ENCODE measurements at regions not wholly inside any gene's neighbourhood (a gene's known extent, or its start where the extent isn't known, plus 50 kb on each side); places are given as distances from the start of the nearest gene placed in this dataset.
"Not testable (repeated sequence)": the region's sequence is repeated elsewhere in the genome, so short reads cannot be mapped to it uniquely, and the experiment has no call there.

- DNase-seq: no peak
Observed at GRCh38 chr11:90453525-90453924, 230.7 kb upstream of the CHORDC1 start.

GRCh38 chr11:90449606-90450005 is 226.8 kb upstream of the CHORDC1 start:
- DNase-seq: no peak

- DNase-seq: no peak
Observed at GRCh38 chr11:90448256-90448655, 225.4 kb upstream of the CHORDC1 start.

GRCh38 chr11:90447618-90448017 is 224.8 kb upstream of the CHORDC1 start:
- no peak for DNase-seq

DNA sequence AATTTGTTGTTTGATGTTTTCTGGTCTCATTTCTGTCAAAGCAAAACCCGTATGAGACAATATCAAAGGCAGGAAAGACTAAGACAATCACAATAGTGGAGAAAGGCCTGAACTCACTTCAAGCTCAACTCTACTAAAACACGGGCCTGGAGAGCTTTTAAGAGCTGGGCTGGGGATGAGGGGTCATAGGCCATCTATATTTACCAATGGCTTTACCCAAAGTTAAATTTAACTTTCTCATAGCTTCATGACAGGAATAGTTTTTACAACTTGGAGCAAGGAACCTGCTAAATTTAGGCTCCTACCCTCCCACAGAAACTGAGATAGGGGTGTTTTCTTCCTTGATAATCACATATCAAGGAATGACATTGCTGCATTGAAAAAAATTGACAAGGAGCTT is 223.4 kb upstream of the CHORDC1 start:
- DNase-seq: no peak

GRCh38 chr11:90438069-90438468 is 215.2 kb upstream of the CHORDC1 start:
- no peak for DNase-seq

- no peak for DNase-seq
Observed at GRCh38 chr11:90434858-90435257, 212.0 kb upstream of the CHORDC1 start.

- DNase-seq: no peak
Observed at GRCh38 chr11:90428836-90429235, 206.0 kb upstream of the CHORDC1 start.

GRCh38 chr11:90426442-90426841 is 203.6 kb upstream of the CHORDC1 start:
- DNase-seq: no peak

GRCh38 chr11:90423378-90423777 is 200.5 kb upstream of the CHORDC1 start:
- no peak for DNase-seq

DNA sequence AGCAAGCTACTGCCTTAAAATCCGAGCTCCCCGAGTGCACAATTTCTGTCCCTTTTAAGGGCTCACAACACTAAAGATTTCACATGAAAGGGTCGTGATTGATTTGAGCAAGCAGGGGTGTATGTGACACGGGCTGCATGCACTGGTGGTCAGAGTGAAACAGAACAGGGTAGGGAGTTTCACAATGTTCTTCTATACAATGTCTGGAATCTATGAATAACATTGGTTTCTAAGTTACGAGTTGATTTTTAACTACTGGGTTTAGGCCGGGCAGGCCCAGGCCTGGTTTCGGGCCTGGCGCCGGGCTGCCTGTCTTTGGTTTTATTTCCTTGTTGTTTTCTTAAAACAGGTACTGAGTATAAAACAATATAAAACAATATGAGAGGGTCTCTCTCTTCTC is 199.9 kb upstream of the CHORDC1 start:
- DNase-seq: not testable (repeated sequence)

GRCh38 chr11:90414221-90414620 is 191.4 kb upstream of the CHORDC1 start:
- no peak for DNase-seq

GRCh38 chr11:90407350-90407749 is 184.5 kb upstream of the CHORDC1 start:
- no peak for DNase-seq

DNA sequence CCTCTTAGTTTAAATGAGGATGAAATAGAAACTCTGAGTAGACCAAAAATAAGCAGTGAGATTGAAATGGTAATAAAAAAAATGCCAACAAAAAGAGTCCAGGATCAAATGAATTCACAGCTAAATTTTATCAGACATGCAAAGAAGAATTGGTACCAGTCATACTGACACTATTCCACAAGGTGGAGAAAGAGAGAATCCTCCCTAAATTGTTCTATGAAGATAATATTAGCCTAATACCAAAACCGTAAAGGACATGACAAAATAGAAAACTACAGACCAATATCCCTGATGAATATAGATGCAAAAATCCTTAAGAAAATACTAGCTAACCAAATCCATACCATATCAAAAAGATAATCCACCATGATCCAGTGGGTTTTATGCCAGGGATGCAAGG is 169.8 kb upstream of the CHORDC1 start:
- no peak for DNase-seq

DNA sequence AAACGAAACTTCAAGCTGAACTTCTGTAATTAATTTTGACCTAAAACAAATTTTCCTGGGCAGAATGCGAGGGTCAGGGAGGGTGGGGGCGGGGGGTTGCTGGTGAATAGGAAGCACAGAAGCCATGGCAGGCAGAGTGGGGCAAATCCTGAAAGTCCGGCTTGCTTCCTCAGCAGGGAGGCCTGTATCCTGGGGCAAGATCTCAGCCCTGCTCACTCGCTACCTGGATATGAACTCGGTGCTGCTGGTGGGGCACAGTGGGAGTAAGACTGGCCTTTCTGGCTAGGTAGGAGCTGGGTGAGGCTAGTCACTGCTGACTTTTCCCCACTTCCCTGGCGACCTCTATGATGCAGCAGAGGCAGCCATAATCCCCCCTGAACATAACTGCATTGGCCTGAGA is 168.9 kb upstream of the CHORDC1 start:
- DNase-seq: no peak

GRCh38 chr11:90380206-90380605 is 157.4 kb upstream of the CHORDC1 start:
- no peak for DNase-seq

DNA sequence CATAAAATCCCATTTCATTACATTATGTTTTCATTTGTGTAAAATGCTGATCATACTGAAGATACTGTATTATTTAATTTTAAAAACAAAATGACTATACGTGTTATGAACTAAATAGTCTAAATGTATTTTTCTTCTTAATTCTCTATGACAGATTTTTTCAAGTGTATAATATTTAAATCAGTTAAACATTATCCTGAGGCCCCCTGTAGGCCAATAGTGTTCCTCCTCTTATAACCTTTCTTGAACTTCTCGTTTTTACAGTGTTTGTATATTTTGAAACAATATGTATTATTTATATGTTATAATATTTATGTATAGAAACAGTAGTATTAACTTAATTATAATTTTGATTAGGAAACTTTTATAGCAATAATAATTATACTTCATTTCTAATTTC is 151.1 kb upstream of the CHORDC1 start:
- DNase-seq: no peak

DNA sequence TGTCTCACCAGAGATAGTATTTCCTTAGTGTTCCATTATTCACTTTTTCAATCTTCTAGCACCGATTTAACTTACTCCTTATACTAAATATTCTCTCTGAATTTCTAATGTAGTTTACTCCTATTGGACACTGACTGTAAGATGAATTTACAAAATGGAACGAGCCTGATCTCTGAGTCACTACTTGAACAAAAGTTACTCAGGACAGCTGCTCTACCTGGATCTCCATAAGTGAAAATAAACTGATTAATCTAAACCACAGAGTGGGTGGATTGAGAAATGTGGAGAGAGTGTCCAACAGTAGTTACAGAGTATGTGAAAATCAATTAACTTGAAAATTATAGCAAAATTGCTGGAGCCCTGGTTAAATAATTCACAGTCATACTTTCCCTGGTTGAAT is 141.7 kb upstream of the CHORDC1 start:
- DNase-seq: no peak

DNA sequence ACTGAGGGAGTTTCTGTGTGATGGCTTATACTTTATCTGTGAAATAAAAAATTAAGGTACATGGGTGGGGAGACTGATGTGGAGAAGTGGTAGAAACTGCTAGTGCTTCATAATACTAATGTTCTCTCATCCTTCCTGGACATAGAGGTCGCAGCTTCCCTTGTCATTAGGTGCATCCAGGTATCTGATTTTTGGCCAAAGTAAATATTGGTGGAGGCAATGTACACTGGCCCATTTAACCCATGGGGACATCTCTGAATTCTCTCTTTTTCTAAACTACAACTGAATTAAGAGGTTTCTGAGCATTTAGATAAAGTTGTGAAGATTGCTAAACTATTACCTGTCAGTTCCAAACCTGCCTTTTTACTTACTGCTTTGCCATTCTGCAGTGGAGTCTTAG is 140.9 kb upstream of the CHORDC1 start:
- no peak for DNase-seq

DNA sequence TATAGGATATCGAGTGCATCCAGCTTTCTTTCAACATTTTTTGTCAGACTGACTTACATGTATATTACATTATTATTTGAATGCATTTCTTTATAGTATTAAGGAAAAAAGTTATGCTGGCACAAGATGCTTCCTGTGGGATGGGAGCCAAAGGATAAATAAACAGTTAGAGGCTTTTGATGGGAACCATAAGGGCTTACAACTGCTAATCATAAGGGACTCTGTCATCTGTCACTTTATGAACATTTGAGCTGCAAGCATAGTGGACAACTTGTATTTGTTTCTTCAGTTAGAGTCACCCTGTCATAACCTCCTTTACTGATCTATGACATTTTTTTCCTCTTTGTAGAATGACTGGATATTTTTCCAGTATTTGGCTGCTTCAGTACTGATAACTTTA is 132.4 kb upstream of the CHORDC1 start:
- no peak for DNase-seq

GRCh38 chr11:90349731-90350130 is 126.9 kb upstream of the CHORDC1 start:
- DNase-seq: no peak

- DNase-seq: no peak
Observed at GRCh38 chr11:90344546-90344945, 121.7 kb upstream of the CHORDC1 start.

DNA sequence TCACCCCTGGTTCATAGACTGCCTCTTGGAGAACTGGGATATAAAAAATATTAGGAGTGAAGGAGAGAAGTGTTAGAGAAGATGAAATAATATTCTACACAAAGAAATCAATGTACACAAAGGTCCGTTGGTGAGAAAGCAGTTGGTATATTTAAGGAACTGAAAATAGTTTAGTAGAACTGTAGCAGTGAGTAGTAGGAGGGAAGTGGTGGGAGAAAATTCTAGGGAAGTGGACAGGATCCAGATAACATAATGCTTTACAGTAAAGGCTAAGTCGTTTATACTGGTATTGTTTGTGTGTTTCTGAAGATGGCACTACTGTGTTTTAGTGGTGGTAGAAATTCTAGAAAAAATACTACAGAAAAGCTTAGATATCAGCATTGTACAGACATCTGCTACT is 120.8 kb upstream of the CHORDC1 start:
- DNase-seq: no peak

DNA sequence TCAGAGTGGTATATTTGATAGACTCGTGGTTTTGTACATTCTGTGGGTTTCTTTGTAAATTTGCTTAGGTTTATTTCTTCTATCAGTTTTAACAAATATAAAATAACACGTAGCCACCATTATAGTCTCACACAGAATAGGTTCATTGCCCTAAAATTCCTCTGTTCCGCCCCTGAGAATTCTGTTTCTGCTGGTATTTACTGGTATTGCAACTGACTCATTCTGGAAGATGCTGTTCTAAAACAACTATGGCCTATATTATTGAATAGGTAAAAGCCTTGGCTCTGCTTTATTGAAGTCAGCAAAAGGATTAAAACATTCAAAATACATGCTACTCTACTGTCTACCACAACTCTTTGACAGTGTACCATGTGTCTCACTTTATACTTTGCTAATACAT is 119.1 kb upstream of the CHORDC1 start:
- DNase-seq: no peak

- no peak for DNase-seq
Observed at GRCh38 chr11:90332415-90332814, 109.6 kb upstream of the CHORDC1 start.

DNA sequence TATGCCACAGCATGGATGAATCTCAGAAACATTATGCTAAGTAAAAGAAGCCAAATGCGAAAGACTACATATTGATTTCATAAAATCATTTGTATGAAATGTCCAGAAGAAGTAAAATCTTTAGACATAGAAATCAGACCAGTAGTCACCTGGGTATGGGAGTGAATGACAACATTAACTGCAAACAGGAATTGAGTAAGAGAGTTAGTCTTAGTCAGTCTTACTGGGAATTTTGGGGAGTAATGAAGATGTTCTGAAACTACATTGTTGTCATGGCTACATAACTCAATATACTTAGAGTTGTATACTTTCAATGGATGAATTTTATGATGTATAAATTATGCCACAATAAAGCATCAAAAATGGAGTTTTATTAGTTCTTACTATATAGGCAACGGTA is 107.8 kb upstream of the CHORDC1 start:
- no peak for DNase-seq
